Breast epithelium (tissue), 3 donors: ENCODE measurements at regions not wholly inside any gene's neighbourhood (a gene's known extent, or its start where the extent isn't known, plus 50 kb on each side); places are given as distances from the start of the nearest gene placed in this dataset.

Source experiments
- POLR2AphosphoS5 ChIP-seq, 3 donors: sonication (generic); formaldehyde crosslinking; IDR thresholded peaks; one replicate each; pipeline ENCODE4 v1.6.1; 2017; ENCODE audit warnings: antibody characterized with exemption in 3 of 3
- TF ChIP-seq, protein P1 (sequence below), 3 donors: fragments of 450-650 bp; IDR thresholded peaks; one replicate each; pipeline ENCODE4 v1.5.1; 2016 to 2017; ENCODE audit warnings: antibody characterized with exemption in 3 of 3, mild to moderate bottlenecking in 3 of 3, moderate library complexity in 3 of 3

DNA sequence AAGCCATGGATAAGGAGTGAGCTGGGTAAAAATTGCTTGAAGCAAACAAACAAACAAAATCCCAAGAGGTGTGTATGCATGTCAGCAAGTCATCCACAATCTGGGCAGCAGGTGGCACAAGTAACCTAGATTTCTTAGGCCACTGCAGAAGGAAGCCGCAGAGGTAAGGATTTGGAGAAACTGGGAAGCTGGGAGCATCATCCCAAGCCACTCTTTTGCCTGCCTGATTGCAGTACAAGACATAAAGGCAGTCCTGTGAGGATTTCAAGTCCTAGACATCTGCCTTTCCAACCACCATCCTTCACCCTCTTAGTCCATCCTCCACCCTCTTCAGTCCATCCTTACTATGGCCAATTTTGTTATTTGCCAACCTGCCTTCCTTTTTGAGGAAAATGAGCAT, 67.2 kb upstream of the BMAL1 start:
- TF ChIP-seq, protein P1, sequence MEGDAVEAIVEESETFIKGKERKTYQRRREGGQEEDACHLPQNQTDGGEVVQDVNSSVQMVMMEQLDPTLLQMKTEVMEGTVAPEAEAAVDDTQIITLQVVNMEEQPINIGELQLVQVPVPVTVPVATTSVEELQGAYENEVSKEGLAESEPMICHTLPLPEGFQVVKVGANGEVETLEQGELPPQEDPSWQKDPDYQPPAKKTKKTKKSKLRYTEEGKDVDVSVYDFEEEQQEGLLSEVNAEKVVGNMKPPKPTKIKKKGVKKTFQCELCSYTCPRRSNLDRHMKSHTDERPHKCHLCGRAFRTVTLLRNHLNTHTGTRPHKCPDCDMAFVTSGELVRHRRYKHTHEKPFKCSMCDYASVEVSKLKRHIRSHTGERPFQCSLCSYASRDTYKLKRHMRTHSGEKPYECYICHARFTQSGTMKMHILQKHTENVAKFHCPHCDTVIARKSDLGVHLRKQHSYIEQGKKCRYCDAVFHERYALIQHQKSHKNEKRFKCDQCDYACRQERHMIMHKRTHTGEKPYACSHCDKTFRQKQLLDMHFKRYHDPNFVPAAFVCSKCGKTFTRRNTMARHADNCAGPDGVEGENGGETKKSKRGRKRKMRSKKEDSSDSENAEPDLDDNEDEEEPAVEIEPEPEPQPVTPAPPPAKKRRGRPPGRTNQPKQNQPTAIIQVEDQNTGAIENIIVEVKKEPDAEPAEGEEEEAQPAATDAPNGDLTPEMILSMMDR (IDR thresholded peaks at IDR 0.05): peak; percentile 33 to 88 (median 80)
- no peak for TF ChIP-seq POLR2AphosphoS5 (IDR thresholded peaks at IDR 0.05)
